ENCODE measurements at regions not wholly inside any gene's neighbourhood (a gene's known extent, or its start where the extent isn't known, plus 50 kb on each side); places are given as distances from the start of the nearest gene placed in this dataset.

- no peaks in the 10 kb centered on the region for H3K9me3 ChIP-seq
- H3K4me3 ChIP-seq: no peak overlapping the region
- no peaks in the 10 kb centered on the region for H3K36me3 ChIP-seq
- no peak overlapping the region for H3K27ac ChIP-seq
- WGBS (ENCODE audit: insufficient coverage, low coverage, low lambda C conversion rate, missing lambda C conversion rate): 62% methylated on average over 3 of the region's 3 CpGs
- no peaks in the 10 kb centered on the region for H3K4me1 ChIP-seq
- H3K27me3 ChIP-seq: no peaks in the 10 kb centered on the region
- TF ChIP-seq POLR2A (IDR thresholded peaks at IDR 0.05): no peak
- no peak for TF ChIP-seq CTCF (IDR thresholded peaks at IDR 0.05)
- intact Hi-C loops (cut with DNase I): no loop called here
- DNase-seq (no peak), ATAC-seq (no peak)
Measured at GRCh38 chr10:1980459-1980858, 243.1 kb upstream of the ADARB2 start.

DNA sequence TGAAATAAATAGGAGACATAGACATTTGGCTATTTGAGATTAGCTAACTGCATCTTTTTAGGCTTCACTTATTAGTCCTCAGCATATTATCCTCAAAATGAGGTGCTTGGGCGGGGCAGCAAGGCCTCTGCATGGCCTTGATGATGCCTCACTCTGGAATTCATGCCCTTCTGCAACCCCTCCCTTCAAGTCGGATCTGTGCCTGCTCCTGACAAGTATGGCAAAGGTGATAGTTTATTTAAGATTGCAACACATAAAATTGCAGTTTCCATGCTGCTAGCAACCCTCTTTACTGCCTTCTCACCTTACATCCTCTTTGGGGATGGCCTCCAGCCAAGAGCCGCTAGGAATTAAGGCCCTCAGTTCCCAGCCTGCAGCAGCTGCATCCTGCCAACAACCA, 241.3 kb upstream of the ADARB2 start:
- 41% methylated on average over 2 of the region's 3 CpGs for WGBS (ENCODE audit: insufficient coverage, low coverage, low lambda C conversion rate, missing lambda C conversion rate)

DNA sequence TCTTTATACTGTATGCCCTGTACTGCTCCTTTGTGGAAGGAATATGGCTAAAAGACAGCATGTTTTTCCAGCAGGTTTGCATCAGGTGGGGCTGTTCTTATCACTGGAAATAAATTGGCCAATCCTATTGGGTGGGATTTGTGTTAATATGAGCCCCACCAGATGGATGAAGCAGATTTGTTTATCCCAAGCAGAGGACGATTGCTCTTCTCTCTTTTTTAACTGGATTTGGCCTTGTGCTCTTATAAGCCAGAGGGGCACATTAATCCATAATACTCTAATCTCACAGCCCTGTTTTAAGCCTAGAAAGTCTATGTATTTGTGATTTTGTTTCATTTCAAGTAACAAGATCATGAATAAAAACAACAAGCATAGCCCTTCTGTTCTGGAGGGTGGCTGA, 240.1 kb upstream of the ADARB2 start:
- WGBS (ENCODE audit: insufficient coverage, low coverage, low lambda C conversion rate, missing lambda C conversion rate): 27% methylated on average over 1 of the region's 1 CpG
- intact Hi-C loops (cut with DNase I): no loop called here
- no peaks in the 10 kb centered on the region for H3K36me3 ChIP-seq
- no peak for DNase-seq
- no peaks in the 10 kb centered on the region for H3K27me3 ChIP-seq
- ATAC-seq: no peak
- no peaks in the 10 kb centered on the region for H3K9me3 ChIP-seq
- no peaks in the 10 kb centered on the region for H3K4me1 ChIP-seq
- no peak overlapping the region for H3K4me3 ChIP-seq
- TF ChIP-seq CTCF (IDR thresholded peaks at IDR 0.05): no peak
- TF ChIP-seq POLR2A (IDR thresholded peaks at IDR 0.05): no peak
- no peak overlapping the region for H3K27ac ChIP-seq

More for the DNA sequence above, 241.3 kb upstream of the ADARB2 start:
- TF ChIP-seq POLR2A (IDR thresholded peaks at IDR 0.05): no peak
- TF ChIP-seq CTCF (IDR thresholded peaks at IDR 0.05): no peak
- intact Hi-C loops (cut with DNase I): no loop called here
- DNase-seq (no peak), ATAC-seq (no peak)
- Histone ChIP-seq H3K9me3 (no peaks in the 10 kb centered on the region), H3K4me1 (no peaks in the 10 kb centered on the region), H3K4me3 (no peak overlapping the region), H3K36me3 (no peaks in the 10 kb centered on the region), H3K27me3 (no peaks in the 10 kb centered on the region), H3K27ac (no peak overlapping the region)

DNA sequence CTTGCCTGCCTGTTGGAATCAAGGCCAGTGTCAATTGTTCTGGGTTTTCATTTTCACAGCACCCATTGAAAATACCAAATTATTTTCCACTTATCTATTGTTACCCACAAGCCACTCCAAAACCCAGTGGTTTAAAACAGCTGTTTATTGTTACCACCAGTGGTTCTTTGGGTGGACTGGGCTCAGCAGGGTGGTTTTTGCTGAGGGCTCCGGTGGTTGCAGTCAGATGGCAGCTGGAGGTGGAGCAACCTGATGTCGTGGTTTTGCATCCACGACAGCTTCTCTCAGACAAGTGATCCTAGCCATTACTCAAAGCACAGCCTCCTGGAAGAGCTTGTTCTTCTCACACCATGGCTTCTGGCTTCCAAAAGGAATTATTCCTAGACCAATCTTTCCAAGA, 235.1 kb upstream of the ADARB2 start:
- Histone ChIP-seq H3K36me3 (no peaks in the 10 kb centered on the region), H3K4me3 (no peak overlapping the region), H3K27ac (no peak overlapping the region), H3K9me3 (no peaks in the 10 kb centered on the region), H3K27me3 (no peaks in the 10 kb centered on the region), H3K4me1 (no peaks in the 10 kb centered on the region)
- intact Hi-C loops (cut with DNase I): no loop called here
- WGBS (ENCODE audit: insufficient coverage, low coverage, low lambda C conversion rate, missing lambda C conversion rate): 53% methylated on average over 2 of the region's 3 CpGs
- DNase-seq (no peak), ATAC-seq (no peak)
- TF ChIP-seq POLR2A (IDR thresholded peaks at IDR 0.05): no peak
- no peak for TF ChIP-seq CTCF (IDR thresholded peaks at IDR 0.05)

Measured in right lobe of liver (tissue), 6 donors.